A172 (cell line): ENCODE measurements at regions not wholly inside any gene's neighbourhood (a gene's known extent, or its start where the extent isn't known, plus 50 kb on each side); places are given as distances from the start of the nearest gene placed in this dataset.
"Not testable (repeated sequence)": the region's sequence is repeated elsewhere in the genome, so short reads cannot be mapped to it uniquely, and the experiment has no call there.

ENCODE experiments used
- DNase-seq: peaks from one replicate; pipeline ENCODE4 v3.0.0-alpha.2; 2015; ENCODE audit warnings: low spot score

GRCh38 chr13:24995225-24995804 lies 100.6 kb upstream of the PABPC3 start:
- peak; percentile 72 for DNase-seq

GRCh38 chr13:24997367-24997967 lies 98.5 kb upstream of the PABPC3 start:
- peak; percentile 24 for DNase-seq

- DNase-seq: no peak
Measured at GRCh38 chr13:24998433-24998832, 97.5 kb upstream of the PABPC3 start.

GRCh38 chr13:25001476-25002206 lies 94.3 kb upstream of the PABPC3 start:
- DNase-seq: peak; percentile 12

- DNase-seq: peak; percentile 76
Measured at GRCh38 chr13:25002311-25002710, 93.6 kb upstream of the PABPC3 start.

- not testable (repeated sequence) for DNase-seq
Measured at GRCh38 chr13:25004489-25004888, 91.4 kb upstream of the PABPC3 start.

- peak; percentile 12 for DNase-seq
Measured at GRCh38 chr13:25005050-25005497, 90.9 kb upstream of the PABPC3 start.

GRCh38 chr13:25007389-25007788 lies 88.5 kb upstream of the PABPC3 start:
- not testable (repeated sequence) for DNase-seq

GRCh38 chr13:25014398-25014973 lies 81.5 kb upstream of the PABPC3 start:
- not testable (repeated sequence) for DNase-seq

- not testable (repeated sequence) for DNase-seq
Measured at GRCh38 chr13:25017176-25017575, 78.8 kb upstream of the PABPC3 start.

- DNase-seq: peak; percentile 66
Measured at GRCh38 chr13:25017808-25018728, 77.9 kb upstream of the PABPC3 start.

GRCh38 chr13:25018729-25019115 lies 77.2 kb upstream of the PABPC3 start:
- DNase-seq: no peak

GRCh38 chr13:25019741-25020140 lies 76.2 kb upstream of the PABPC3 start:
- not testable (repeated sequence) for DNase-seq

GRCh38 chr13:25024175-25024574 lies 71.8 kb upstream of the PABPC3 start:
- DNase-seq: no peak

- no peak for DNase-seq
Measured at GRCh38 chr13:25032160-25032559, 63.8 kb upstream of the PABPC3 start.

GRCh38 chr13:25034173-25034572 lies 61.8 kb upstream of the PABPC3 start:
- DNase-seq: no peak

GRCh38 chr13:25037057-25037813 lies 58.7 kb upstream of the PABPC3 start:
- DNase-seq: peak; percentile 46

GRCh38 chr13:25042151-25042865 lies 53.6 kb upstream of the PABPC3 start:
- no peak for DNase-seq

- DNase-seq: no peak
Measured at GRCh38 chr13:25044071-25044470, 51.9 kb upstream of the PABPC3 start.
